ENCODE measurements at regions not wholly inside any gene's neighbourhood (a gene's known extent, or its start where the extent isn't known, plus 50 kb on each side); places are given as distances from the start of the nearest gene placed in this dataset.

DNA sequence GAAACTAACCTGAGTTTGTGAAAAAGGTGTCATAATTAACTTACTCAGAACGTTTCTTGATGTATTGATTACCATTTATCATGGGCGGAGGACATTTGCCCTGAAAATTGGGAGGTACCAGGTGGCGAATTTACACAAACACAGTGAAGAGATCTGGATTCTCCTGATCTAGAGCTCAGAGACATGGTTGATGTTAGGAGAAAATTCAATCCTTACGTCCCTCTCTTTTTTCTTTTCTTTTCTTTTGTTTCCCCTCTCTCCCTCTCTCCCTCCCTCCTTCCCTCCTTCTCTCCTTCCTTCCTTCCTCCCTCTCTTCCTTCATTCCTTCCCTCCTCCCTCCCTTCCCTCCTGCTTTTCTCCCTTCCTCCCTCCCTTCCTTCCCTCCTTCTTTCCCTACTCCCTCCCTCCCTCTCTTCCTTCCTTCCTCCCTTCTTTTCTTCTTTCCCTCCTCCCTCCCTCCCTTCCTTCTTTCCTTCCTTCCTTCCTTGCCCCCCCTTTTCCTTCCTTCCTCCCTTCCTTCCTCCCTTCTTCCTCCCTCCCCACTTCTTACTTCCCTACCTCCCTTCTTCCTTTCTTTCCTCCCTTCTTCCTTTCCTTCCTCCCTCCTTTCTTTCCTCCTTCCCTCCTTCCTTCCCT, 234.1 kb downstream of the OTOR start:
- TF ChIP-seq CTCF (IDR thresholded peaks at IDR 0.05) (no peak), POLR2A (IDR thresholded peaks at IDR 0.05) (no peak)
- WGBS (ENCODE audit: insufficient coverage, low coverage, low lambda C conversion rate, missing lambda C conversion rate) = 38% methylated on average over 4 of the region's 4 CpGs
- H3K4me3 ChIP-seq = no peak overlapping the region
- DNase-seq = no peak
- intact Hi-C loops (cut with DNase I) = no loop called here
- ATAC-seq = no peak
- H3K36me3 ChIP-seq = no peaks in the 10 kb centered on the region
- no peaks in the 10 kb centered on the region for H3K9me3 ChIP-seq
- H3K27me3 ChIP-seq = no peaks in the 10 kb centered on the region
- H3K4me1 ChIP-seq = no peaks in the 10 kb centered on the region
- H3K27ac ChIP-seq = no peak overlapping the region

DNA sequence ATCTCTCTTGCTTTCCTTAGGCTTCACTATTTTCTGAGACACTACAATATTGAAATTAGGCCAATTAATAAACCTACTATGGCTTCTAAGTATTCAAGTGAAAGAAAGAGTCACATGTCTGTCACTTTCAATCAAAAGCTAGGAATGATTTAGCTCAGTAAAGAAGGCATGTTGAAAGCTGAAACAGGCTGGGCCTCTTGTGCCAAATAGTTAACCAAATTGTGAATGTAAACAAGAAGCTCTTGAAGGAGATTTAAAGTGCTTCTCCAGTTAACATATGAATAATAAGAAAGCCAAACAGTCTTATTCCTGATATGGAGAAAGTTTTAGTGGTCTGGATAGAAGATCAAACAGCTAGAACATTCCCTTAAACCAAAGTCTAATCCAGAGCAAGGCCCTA, 236.3 kb downstream of the OTOR start:
- Histone ChIP-seq H3K27ac (no peak overlapping the region), H3K4me1 (no peaks in the 10 kb centered on the region), H3K9me3 (no peaks in the 10 kb centered on the region), H3K4me3 (no peak overlapping the region), H3K27me3 (no peaks in the 10 kb centered on the region), H3K36me3 (no peaks in the 10 kb centered on the region)
- DNase-seq = no peak
- TF ChIP-seq POLR2A (IDR thresholded peaks at IDR 0.05) (no peak), CTCF (IDR thresholded peaks at IDR 0.05) (no peak)
- intact Hi-C loops (cut with DNase I) = no loop called here
- no peak for ATAC-seq

- no peaks in the 10 kb centered on the region for H3K4me1 ChIP-seq
- TF ChIP-seq POLR2A (IDR thresholded peaks at IDR 0.05) (no peak), CTCF (IDR thresholded peaks at IDR 0.05) (no peak)
- no peak for ATAC-seq
Measured at GRCh38 chr20:17003170-17003870, 223.5 kb upstream of the PCSK2 start.

GRCh38 chr20:17010181-17010580, 216.7 kb upstream of the PCSK2 start:
- Histone ChIP-seq H3K27ac (no peak overlapping the region), H3K9me3 (no peaks in the 10 kb centered on the region), H3K27me3 (no peaks in the 10 kb centered on the region), H3K4me3 (no peak overlapping the region), H3K4me1 (no peaks in the 10 kb centered on the region), H3K36me3 (no peaks in the 10 kb centered on the region)
- ATAC-seq (no peak), DNase-seq (no peak)
- WGBS (ENCODE audit: insufficient coverage, low coverage, low lambda C conversion rate, missing lambda C conversion rate) = 42% methylated on average over 1 of the region's 1 CpG
- intact Hi-C loops (cut with DNase I) = no loop called here
- TF ChIP-seq CTCF (IDR thresholded peaks at IDR 0.05) = no peak
- no peak for TF ChIP-seq POLR2A (IDR thresholded peaks at IDR 0.05)

More at GRCh38 chr20:17003170-17003870, 223.5 kb upstream of the PCSK2 start:
- intact Hi-C loops (cut with DNase I) = no loop called here
- no peaks in the 10 kb centered on the region for H3K9me3 ChIP-seq
- H3K27ac ChIP-seq = no peak overlapping the region
- DNase-seq = no peak
- H3K27me3 ChIP-seq = no peaks in the 10 kb centered on the region
- H3K4me3 ChIP-seq = no peak overlapping the region
- H3K36me3 ChIP-seq = no peaks in the 10 kb centered on the region
- 30% methylated on average over 5 of the region's 7 CpGs for WGBS (ENCODE audit: insufficient coverage, low coverage, low lambda C conversion rate, missing lambda C conversion rate)
